AG08396 (cell line): ENCODE measurements at regions not wholly inside any gene's neighbourhood (a gene's known extent, or its start where the extent isn't known, plus 50 kb on each side); places are given as distances from the start of the nearest gene placed in this dataset.
"Not testable (repeated sequence)": the region's sequence is repeated elsewhere in the genome, so short reads cannot be mapped to it uniquely, and the experiment has no call there.

Experiments
- DNase-seq: peaks from one replicate; pipeline ENCODE4 v3.0.0; 2012; ENCODE audit warnings: low spot score, mixed read lengths

DNA sequence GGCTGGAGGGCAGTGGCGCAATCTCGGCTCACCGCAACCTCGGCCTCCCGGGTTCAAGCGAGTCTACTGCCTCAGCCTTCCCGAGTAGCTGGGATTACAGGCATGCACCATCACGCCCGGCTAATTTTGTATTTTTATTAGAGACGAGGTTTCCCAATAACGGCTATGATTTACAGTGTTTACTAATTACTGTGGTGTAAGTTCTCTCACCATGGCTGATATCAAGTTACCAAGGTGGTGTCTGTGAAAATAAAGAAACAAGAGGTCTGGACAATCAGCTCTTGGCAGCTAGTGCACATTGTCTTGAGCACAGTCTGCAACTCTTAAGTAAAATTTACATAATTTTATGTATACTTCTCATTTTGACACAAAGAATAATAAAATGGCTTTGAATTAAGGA lies 385.5 kb upstream of the COX7C start:
- no peak for DNase-seq

DNA sequence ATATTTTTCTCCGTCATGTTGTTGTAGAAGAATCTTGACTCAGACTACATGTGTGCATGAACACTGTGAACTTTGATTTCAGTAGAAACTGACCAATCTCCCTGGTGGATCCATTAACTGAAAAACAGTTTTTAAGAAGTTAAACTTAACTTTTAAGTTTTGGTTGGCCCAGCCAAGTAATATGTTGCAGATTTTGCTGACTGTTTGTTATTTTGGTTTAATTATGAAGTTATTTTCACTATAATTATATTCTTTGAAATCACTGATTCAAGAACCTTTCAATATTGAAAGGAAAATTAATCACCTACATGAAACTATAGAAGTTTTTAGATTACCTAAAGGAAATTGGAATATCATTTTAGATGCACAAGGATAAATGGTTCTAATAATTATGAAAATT lies 373.6 kb upstream of the COX7C start:
- DNase-seq, result no peak

DNA sequence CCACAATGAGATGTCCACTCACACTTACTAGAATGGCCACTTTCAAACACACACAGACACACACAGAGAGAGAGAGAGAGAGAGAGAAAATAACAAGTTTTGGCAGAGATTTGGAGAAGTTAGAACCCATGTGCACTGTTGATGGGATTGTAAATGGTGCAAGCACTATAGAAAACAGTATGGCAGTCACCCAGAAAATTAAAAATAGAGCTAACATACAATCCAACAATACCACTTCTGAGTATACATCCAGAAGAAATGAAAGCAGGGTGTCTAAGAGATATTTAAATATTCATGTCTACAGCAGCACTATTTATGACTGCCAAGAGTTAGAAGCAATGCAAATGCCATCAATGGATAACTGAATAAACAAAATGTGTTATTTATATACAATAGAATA lies 359.9 kb upstream of the COX7C start:
- DNase-seq, result no peak

DNA sequence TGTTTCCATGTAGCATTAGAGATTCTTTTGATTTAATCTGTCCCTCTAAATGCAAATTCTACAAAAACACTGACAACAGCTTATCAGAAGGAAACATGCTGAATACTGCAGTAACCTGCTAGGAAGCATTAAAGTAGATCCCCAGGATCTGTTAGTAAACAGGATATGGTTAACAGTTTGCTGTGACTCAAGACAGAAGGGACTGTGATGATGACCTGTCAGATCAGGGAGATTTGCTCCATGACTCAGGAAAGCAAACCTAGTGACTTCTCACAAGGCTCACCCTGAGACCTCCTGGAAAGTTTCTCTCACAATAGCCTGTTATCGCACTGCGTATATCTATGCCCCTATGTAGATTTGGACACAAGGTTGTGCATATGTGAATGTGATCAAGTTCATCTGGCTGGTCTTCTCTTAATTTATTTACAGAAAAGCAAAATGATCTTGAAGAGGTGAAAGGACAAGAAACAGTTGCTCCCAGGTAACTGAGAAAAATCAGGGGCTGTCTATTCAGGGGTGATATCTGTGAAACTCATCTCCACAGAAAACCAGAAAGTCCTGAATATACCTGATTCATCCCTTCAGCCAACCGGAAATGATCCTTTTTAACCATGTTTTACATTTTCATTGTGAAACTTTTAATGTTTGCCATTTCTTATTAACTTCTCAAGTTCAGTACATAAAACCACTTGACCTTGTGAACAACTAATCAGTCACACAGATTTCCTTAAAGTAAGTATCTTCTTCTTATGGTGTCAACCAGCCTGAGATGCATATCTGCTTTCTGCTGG lies 333.1 kb upstream of the COX7C start:
- not testable (repeated sequence) for DNase-seq

DNA sequence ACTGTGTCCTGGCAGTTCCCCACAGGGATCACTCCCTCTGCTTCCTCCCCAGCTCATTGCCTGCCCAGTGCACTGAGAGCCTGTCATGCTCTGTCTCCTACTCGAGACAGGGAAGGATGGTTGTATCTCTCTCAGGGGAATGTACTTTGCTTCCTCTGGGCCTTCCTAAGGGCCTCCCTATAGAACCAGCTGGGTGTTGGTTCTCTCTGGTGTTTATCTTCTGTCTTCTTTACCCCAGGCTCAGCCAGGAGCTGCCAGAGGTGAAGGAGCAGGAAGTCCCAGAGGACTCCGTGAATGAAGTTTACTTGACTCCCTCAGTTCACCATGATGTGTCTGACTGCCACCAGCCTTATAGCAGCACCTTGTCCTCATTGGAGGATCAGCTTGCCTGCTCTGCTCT lies 330.3 kb upstream of the COX7C start:
- not testable (repeated sequence) for DNase-seq

DNA sequence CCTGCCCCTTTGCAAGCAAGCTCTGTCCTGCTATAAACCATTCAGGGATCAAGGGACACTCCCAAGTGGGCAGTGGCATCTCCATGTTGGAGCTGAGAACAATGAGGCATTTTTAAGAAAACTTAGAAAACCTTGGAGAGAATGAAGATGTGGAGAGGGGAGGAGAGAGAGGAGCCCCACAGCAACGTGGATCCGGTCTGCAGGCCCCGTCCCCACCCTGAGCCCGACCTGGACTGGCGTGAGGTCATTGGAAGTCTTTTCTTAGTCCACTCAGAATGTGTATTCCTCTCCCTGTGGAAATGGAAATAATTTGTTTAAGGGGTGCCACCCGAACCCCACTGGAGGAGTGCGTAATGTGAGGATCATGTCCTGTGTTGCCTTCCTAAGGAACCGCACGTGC lies 328.0 kb upstream of the COX7C start:
- not testable (repeated sequence) for DNase-seq

DNA sequence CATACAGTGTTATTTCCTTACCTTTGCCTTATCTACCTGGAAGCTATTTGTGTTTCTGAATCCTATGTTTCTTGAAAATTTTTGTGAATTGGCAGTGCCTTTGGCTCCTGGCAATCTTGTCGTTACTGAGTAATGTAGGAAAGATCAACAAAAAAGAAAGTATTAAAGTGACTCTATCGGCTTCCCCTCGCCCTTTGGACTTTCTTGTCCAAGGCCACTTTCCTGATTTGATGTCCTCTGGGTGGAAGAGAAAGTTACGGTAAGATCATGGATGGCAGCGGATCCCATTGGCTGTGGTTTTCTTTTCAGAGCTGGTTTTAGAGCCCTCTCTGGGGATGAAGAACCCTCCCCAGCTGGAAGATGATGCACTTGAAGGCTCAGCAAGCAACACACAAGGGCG lies 324.9 kb upstream of the COX7C start:
- not testable (repeated sequence) for DNase-seq

DNA sequence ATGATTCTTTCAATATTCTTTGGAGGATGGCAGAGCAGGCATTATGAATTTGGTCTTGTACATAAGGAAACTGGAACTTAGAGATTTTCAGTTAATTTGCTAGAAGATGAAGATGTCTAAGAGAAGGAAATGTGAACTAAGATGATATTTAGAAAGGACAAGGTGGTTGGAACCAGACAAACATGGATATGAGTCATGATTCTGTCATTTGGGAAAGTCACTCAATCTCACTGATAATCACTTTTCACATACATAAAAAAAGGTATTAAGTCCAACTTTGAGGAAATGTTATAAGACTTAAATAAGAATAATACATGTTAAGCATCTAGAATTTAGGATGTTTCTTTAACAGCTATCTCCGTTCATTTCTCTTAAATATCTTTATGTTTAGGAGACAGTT lies 315.1 kb upstream of the COX7C start:
- DNase-seq, result not testable (repeated sequence)

DNA sequence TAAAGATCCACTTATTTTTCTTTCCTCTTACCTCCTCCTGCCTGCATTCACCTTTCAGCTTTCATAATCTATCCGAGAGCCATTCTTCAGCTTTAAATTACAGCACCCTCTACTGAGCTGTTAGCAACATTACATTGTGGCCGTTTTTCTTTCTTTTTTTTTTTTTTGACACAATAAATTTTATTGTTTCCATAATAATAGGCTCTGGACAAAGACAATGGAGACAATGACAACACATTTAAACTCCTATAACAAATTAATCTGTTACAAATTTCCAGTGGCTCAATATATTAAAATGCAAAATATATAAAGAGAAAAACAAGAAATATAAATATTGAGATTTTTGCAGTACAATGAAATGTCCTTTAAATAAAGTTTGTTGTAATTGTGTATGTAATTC lies 312.7 kb upstream of the COX7C start:
- DNase-seq, result not testable (repeated sequence)

DNA sequence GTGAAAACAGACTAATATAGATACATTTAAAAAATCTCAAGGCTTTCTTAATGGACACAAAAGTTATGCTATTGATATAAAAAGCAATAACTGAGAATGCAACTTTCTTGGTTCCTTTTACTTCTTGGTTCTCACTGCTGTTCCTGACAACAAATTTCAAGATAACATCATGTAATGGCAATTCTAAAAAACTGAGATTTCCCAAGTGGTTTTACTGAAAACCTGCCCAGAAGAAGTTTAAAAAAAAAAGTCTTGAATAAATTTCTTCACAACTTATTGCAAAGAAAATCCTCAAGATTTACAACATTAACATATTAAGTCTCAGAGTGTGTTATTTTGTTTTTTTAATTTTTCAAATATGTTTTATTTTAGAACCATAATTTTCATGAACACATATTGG lies 302.8 kb upstream of the COX7C start:
- DNase-seq, result no peak

DNA sequence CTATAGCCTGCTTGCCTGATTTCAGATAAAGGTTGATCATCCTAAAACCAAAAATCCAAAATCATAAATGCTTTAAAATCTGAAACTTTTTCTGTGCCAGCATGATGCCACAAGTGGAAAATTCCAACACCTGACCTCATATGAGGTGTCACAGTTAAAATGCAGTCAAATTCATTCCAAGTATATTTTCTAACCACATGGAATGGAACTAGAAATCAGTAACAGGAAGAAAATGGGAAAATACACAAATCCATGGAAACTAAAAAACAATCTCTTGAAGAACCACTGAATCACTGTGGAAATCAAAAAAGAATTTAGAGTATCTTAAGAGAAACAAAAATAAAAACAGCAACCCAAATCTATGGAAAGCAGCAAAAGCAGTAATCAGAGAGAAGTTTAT lies 297.5 kb upstream of the COX7C start:
- no peak for DNase-seq

DNA sequence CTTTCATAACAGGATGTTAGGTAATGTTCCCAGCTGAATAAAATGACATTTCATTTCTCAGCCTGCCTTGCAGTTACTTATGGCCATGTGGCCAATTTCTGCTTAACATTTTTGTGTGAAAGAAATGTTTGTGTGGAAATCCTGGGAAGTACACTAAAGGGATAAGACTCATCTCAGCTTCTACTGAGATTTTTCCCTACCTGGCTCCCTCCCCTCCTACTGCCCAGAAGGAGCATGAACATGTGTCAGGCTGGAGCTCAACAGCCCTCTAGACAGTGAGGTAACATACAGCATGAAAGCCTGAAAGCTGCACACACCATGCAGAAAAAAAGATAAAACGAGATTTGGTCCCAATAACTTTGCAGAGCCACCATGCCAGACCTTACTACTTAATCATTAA lies 288.4 kb upstream of the COX7C start:
- no peak for DNase-seq

DNA sequence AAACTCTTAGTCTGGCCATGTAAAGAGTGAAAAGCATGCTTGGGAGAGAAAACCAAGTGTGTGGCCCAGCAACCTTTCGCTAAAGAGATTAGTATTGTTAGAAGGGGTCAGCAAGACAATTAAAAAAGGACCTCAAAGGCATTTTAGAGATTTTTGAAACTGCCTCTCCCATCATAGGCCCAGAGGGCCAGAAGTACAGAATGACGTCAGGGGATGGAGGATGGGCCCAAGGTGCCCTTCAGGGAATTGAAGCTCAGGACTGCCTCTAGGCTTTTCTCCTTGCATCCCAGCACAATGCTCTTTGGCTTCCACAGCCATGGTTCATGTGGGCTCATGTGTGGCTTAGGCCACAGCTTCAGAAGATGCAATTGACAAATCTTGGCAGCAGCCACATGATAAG lies 287.0 kb upstream of the COX7C start:
- DNase-seq, result no peak

DNA sequence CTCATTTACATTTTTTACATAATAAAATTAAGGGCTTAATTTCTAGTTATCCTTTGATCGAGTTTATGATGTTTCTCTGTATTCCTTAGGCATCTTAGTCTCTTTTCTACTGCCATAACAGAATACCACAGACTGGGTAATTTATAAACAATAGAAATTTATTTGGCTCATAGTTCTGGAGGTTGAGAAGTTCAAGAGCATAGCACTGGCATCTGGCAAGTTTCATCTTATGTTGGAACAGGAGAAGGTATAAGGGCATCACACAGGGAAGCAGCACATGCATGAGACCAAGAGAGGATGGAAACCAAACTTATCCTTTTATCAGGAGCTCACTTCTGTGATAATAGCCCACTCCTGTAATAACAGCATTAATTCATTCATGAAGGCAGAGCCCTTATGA lies 284.9 kb upstream of the COX7C start:
- no peak for DNase-seq

DNA sequence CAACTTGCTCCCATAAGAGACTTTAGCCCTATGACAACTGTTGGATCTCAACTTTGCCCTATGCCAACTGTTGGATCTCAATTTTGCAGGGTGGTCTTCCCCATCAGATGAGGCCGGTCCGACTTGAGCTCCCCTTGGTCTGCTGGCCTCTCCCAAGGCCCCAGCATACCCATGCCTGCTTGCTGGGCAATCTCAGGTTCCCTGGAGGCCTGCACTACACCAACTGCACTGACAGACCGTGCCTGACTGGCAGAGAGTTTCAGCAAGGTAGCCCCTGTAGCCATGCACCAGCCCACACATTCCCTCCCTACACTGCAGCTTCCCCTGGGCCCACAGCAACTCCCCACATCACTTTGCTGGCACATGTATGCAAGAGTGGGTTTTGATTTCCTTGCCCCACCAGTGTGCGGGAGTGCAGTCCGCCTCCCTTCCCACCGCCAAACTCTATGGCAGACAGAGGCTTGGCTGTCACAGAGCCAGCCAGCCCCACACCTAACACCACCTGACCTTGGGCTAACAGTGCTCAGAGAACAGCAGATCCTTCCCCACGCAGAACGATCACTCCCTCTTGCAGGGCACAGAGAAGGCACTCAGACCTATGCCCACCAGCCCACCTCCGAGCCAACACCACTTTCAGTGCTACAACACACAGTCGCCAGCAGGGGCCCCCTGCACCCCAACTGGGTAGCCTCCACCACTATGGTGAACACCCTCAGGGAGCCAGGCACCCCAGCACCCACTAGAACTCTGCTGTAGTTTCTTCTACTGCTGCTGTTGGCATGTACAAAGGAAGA lies 279.9 kb upstream of the COX7C start:
- no peak for DNase-seq

DNA sequence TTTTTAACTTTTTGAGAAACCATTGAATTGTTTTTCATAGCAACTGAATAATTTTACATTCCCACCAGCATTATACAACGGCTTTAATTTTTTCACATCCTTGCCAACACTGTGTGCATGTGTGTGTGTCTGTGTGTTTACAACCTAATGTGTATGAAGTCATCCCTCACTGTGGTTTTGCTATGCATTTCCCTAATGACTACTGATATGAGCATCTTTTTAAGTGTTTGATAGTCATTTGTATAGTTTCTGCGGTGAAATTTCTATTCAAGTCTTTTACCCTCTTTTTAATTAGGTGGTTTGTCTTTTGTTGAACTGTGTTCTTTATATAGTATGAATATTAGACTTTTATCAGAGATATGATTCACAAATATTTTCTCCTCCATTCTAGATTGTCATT lies 263.1 kb upstream of the COX7C start:
- DNase-seq, result no peak

DNA sequence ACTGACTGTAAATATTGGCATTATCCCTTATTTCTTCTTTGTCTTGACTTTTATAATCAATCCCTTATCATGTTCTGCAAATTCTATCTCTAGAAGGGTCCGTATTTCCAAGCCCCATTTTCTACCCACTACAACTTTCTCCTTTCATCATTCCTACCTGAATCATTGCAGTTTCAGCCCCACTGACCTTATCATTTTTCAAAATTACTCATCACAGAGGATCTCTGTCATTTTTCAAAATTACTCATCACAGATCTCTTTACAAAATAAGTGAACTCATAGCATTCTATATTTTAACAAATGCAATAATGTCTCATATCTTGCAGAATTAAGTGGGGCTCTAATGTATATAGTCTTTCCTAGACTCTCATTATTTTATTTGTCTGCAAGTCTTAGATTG lies 256.9 kb upstream of the COX7C start:
- DNase-seq, result no peak

DNA sequence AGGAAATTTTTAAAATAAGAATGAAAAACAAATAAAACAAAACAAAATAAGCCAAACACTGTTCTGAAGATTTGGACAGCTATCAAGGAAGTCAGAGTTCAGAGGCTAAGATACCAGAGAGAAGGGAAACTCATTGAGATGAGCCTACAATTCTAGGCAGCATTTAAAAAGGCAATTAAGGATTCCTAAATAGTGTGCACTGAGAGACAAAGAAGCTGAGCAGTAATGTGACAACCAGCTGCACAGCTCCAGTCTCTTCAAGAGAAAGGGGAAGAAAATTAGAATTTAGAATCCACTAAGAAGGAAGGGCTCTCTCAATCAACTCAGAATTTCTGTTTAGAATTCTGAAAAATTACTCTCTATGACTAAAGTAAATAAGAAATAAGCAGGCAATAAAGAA lies 246.7 kb upstream of the COX7C start:
- no peak for DNase-seq

DNA sequence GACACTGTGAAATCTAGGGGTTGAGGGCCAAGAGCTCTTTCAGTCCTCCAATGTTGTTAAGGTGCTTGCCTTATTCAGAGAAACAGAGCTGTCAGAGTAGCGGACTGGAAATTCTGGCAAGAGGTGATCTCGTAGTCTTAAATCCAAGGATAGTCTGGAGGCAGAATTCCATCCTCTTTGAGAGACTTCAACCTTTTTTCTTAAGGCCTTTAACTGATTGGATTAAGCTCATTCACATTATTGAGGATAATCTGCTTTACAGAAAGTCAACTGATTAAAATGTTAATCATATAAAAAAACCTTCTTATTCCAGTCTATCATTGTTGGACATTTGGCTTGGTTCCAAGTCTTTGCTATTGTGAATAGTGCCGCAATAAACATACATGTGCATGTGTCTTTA lies 243.1 kb upstream of the COX7C start:
- DNase-seq, result no peak

DNA sequence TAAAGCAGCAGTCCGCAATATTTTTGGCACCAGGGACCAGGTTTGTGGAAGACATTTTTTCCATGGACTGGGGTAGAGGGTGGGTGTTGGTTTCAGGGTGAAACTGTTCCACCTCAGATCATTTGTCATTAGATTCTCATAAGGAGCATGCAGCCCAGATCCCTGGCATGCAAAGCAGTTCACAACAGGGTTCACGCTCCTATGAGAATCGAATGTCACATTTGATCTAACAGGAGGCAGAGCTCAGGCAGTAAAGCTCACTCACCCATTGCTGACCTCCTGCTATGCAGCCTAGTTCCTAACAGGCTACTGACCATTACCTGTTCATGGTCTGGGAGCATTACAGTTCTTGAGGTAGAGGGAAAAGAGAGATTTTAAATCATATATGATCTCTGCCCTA lies 241.5 kb upstream of the COX7C start:
- no peak for DNase-seq

DNA sequence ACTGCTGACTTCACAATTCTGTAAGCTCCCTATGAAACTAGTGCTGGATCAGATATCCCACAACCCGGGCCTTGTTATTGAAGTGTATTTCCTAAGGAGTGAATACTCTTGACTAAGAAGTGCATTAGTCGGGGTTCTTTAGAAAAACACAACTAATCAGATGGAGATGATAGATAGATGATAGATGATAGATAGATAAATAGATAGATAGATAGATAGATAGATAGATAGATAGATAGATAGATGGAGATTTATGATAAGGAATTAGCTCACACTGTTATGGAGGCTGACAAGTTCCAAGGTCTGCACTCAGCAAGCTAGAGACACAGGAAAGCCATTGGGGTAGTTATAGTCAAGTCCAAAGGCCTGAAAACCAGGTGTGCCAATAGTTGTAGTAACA lies 214.6 kb upstream of the COX7C start:
- no peak for DNase-seq

DNA sequence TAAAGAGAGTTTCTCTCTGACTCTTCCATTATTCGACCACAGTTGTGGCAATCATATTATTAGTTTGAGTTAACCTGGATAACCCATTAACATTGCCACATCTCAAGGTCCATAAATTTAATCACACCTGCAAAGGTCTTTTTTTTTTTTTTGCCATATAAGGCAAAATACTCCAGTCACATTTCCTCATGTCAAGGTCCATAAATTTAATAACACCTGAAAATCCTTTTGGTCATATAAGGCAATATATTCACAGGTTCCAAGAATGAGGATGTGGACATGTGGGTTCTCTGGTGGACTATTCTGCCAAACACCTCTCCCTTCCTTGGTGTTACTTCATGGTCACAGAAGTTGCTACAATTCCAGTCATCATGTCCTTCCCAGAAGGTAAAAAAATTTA lies 213.5 kb upstream of the COX7C start:
- DNase-seq, result no peak

DNA sequence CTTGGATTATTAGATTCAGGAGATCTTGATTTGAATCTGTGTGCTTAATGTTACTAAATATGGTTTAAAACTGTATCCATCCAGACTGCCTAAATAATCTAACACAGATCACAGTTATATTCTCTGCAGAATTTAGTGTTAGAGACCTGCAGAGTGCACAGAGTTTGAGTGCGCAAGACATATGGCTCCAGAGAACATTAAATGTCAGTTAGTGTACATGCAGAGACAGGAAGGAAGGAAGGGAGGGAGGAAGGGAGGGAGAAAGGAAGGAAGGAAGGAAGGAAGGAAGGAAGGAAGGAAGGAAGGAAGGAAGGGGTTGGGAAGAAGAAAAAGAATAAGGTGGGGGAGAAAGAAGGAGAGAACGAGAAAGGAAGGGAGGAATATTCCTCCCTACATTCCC lies 210.0 kb upstream of the COX7C start:
- no peak for DNase-seq

DNA sequence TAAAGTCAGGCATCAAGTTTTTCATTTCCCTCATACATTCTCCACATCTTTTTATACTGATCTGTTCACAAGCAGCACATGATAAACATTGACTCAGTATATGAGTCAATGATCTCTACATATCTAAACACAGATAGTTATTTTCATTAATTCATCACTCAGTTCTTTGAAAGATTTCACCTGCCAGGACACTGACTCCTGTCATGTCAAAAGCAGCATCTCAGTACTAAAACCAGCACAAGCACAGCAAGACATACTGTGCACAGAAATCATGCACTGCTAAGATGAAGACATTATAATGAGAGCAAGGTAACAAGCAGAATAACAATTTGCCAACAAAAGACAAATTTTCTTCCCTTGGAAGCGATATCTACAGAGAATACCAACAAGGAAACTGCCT lies 206.1 kb upstream of the COX7C start:
- no peak for DNase-seq
